Skeletal muscle tissue (tissue), 3 donors: ENCODE measurements at regions not wholly inside any gene's neighbourhood (a gene's known extent, or its start where the extent isn't known, plus 50 kb on each side); places are given as distances from the start of the nearest gene placed in this dataset.

Experiments
- H3K27ac ChIP-seq: one replicate; pipeline ENCODE4 v1.7.0; 2013; ENCODE audit warnings: mild to moderate bottlenecking, low read depth, low read length, inconsistent platforms
- H3K27me3 ChIP-seq, 3 donors: one replicate each; pipeline ENCODE4 v1.7.0; 2013; ENCODE audit warnings: low read length in 3 of 3; ENCODE audit not compliant: control insufficient read depth in 3 of 3, insufficient read depth in 3 of 3
- H3K36me3 ChIP-seq, 3 donors: one replicate each; pipeline ENCODE4 v1.7.0; 2013; ENCODE audit warnings: low read length in 3 of 3; ENCODE audit not compliant: control insufficient read depth in 3 of 3, insufficient read depth in 3 of 3
- H3K4me1 ChIP-seq, 3 donors: one replicate each; pipeline ENCODE4 v1.7.0; 2013; ENCODE audit warnings: low read length in 3 of 3, mild to moderate bottlenecking in 3 of 3; ENCODE audit not compliant: control insufficient read depth in 3 of 3, insufficient read depth in 3 of 3
- H3K4me3 ChIP-seq, 3 donors: one replicate each; pipeline ENCODE4 v1.7.0; 2013; ENCODE audit warnings: low read length in 3 of 3
- H3K9ac ChIP-seq, 3 donors: one replicate each; pipeline ENCODE4 v1.7.0; 2013; ENCODE audit warnings: low read length in 3 of 3, mild to moderate bottlenecking in 3 of 3, moderate library complexity in 2 of 3, low read depth in 1 of 3
- H3K9me3 ChIP-seq, 3 donors: one replicate each; pipeline ENCODE4 v1.7.0; 2013; ENCODE audit warnings: low read length in 3 of 3; ENCODE audit not compliant: control insufficient read depth in 3 of 3
- donor health status: Osteomylitis.

DNA sequence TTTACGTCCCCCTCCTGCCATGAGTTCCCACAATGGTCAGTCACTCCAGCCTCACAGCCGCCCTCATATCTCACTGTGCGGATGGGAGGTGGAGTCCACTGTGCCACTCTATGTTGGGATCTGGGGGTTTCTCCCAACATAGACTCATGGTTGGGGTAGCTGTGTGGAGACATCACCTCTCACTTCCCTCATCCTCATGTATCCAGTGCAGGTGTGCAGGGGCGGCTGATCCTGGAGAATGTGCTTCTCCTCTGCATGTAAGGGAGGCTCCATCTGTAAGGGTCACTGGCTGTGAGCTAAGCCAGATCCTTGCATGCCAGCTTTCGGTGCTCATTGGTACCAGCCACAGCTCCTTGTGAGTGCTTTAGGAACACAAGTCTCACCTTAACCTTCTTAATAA lies 400.8 kb downstream of the CDH26 start:
- Histone ChIP-seq H3K4me1 (no peaks in the 10 kb centered on the region), H3K9ac (no peak overlapping the region), H3K4me3 (no peak overlapping the region), H3K27me3 (no peaks in the 10 kb centered on the region), H3K36me3 (no peaks in the 10 kb centered on the region), H3K27ac (no peak overlapping the region), H3K9me3 (no peaks in the 10 kb centered on the region)

DNA sequence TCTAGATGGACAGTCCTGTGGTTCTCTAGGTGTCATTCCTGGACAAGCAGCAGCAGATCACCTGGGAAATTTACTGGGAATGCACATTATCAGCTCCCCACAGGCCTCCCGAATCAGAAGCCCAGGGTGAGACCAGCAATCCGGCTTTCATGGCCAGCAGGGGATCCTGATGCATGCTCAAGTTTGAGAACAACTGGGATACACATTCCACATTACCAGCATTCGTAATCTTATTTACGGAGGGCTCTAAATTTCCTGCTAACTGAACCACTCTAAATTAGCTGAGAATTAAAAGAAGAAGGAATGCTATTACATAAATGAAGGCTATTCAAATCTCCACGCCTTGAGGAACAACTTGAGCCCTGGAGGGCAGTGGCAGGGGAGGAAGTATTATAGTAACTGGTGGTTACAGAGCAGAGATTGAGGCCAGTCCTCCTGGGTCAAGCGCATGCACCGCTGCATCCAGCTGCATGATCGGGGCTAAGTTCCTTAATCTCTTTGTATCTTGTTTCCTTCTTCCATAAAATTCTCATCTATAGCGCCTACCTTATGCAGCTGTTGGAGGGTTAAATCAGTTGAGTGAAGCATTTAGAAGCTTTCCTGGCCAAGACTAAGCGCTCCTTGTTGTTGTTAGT lies 403.7 kb downstream of the CDH26 start:
- no peaks in the 10 kb centered on the region for H3K4me1 ChIP-seq
- no peaks in the 10 kb centered on the region for H3K9me3 ChIP-seq
- no peak overlapping the region for H3K27ac ChIP-seq
- H3K4me3 ChIP-seq, result no peak overlapping the region
- H3K9ac ChIP-seq, result no peak overlapping the region
- no peaks in the 10 kb centered on the region for H3K27me3 ChIP-seq
- no peaks in the 10 kb centered on the region for H3K36me3 ChIP-seq

DNA sequence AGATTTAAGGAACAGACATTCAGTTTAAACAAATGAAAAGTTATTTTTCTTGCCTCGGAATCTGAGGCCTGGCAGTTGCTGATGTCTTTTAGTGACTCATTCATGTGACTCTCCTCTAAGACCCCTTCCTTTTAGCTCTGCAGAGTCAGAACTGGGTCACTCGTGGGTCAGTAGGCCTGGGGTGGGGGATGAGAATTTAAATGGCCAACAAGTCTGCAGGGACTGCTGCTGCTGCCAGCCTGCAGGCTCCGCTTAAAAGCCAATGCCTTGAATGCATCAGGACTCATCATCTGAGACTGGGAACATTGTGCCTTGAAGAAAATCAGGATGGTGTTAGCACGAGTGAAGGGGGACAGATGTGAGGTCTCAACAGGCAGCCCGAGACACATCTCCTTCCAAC lies 404.3 kb downstream of the CDH26 start:
- H3K36me3 ChIP-seq, result no peaks in the 10 kb centered on the region
- H3K9ac ChIP-seq, result no peak overlapping the region
- H3K4me3 ChIP-seq, result no peak overlapping the region
- H3K27me3 ChIP-seq, result no peaks in the 10 kb centered on the region
- H3K9me3 ChIP-seq, result no peaks in the 10 kb centered on the region
- H3K4me1 ChIP-seq, result no peaks in the 10 kb centered on the region
- H3K27ac ChIP-seq, result no peak overlapping the region

DNA sequence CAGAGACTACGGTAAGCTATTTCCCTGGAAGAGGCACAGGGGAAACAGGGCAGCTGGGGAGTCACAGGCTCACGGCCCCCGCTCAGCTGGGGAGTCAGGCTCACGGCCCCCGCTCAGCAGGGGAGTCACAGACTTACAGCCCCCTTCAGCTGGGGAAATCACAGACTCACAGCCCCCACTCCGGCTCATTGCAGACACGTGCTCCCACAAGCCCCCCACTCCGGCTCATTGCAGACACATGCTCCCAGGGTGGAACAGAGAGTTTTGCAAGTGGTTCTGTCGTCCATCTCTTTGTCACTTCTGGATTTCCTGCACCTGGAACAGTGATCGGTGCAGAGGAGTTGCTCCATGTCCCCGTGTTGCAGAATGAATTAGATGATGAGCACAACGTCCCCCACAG lies 405.5 kb downstream of the CDH26 start:
- Histone ChIP-seq H3K9ac (no peak overlapping the region), H3K4me3 (no peak overlapping the region), H3K36me3 (no peaks in the 10 kb centered on the region), H3K4me1 (no peaks in the 10 kb centered on the region), H3K27ac (no peak overlapping the region), H3K9me3 (no peaks in the 10 kb centered on the region), H3K27me3 (no peaks in the 10 kb centered on the region)

DNA sequence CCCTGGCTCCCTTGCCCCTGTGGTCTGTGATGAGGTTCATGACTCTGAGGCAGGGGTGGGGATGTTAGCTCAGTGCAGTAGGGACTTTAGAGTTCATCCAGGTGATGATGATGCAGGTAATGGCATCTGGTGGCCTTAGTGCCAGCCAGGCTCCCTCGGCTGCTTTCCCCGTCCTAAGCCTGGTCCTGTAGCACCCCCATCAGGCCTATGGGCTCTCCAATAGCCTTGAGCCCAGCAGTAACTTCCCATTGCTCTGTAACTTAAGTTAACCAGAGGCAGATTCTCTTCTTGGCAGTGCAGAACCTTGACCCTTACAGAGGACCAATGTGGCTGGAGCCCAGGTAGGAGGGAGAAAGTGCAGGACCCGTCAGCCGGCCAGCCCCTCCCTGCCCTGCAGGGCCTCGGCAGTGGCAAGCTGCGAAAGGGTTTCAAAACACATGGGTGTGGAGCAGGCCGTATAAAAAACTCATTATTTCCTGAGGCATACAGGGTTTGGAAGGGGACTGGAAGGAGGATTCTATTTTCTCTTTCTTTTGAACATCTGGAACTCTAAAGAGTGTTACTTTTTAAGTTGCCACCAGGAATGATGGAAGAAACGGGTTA lies 406.9 kb downstream of the CDH26 start:
- Histone ChIP-seq H3K27me3 (no peaks in the 10 kb centered on the region), H3K4me1 (no peaks in the 10 kb centered on the region), H3K4me3 (no peak overlapping the region), H3K36me3 (no peaks in the 10 kb centered on the region), H3K9ac (no peak overlapping the region), H3K27ac (no peak overlapping the region), H3K9me3 (no peaks in the 10 kb centered on the region)

DNA sequence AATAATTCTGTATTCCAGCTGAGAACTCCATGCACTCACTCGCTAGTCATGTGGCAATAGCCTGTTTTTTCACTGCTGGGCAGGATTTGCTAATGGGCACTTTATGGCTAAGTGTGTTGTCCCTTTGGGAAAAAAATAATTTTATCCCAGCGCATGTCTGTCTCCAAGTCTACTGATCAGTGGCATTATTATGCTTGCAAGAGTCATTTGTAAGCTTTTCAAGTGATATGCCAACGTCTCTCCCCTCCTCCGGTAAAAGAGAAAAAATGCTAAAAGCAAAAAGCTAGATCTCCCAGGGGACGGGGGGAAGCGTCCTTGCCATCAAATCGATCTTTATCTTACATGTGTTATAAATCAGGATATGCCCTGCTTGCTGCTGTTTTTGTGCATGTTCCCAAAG lies 407.7 kb downstream of the CDH26 start:
- Histone ChIP-seq H3K27me3 (no peaks in the 10 kb centered on the region), H3K27ac (no peak overlapping the region), H3K9me3 (no peaks in the 10 kb centered on the region), H3K36me3 (no peaks in the 10 kb centered on the region), H3K4me3 (no peak overlapping the region), H3K9ac (no peak overlapping the region), H3K4me1 (no peaks in the 10 kb centered on the region)

DNA sequence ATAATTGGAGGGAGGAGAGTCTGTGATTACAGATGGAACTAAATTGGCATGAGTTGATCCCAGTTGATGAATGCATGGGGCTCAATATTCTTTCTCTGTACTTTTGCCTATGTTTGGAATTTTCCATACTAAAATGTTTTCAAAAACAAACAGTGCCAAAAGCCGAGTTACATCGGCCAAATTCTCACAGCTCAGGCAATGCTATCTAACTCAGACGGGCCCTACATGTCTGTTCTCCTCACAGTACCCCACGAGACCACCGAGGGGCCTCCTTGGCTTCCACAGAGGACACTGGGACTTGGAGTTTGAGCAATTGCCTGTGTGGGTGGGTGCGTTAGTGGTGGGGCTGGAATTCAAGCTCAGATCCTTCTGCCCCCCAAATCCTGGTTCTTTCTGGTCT lies 413.2 kb downstream of the CDH26 start:
- no peak overlapping the region for H3K9ac ChIP-seq
- H3K36me3 ChIP-seq, result no peaks in the 10 kb centered on the region
- H3K27me3 ChIP-seq, result peaks cover 0 to 6% (median 0%) of the 10 kb centered on the region in 3 donors
- no peaks in the 10 kb centered on the region for H3K9me3 ChIP-seq
- H3K4me3 ChIP-seq, result no peak overlapping the region
- H3K4me1 ChIP-seq, result no peaks in the 10 kb centered on the region
- no peak overlapping the region for H3K27ac ChIP-seq

DNA sequence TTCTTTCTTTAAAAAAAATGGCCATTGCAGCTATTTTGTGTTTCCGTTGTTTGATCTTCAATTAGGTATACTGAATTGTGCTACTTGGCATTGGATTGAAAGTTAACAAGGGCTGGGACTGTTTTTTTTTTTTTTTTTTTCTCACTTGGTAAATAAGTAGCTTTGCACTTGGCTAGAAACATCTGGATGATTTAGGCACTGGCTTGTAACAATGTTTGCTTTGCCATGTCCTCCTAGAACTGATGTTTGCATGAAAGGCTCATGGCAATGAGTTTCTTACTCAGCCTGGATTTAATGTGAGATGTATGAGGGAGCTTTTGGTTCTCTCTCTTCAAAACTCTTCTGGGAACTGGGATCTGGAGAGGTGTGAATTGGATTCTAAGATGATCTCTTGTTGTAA lies 414.1 kb downstream of the CDH26 start:
- Histone ChIP-seq H3K27me3 (peaks cover 0 to 6% (median 0%) of the 10 kb centered on the region in 3 donors), H3K27ac (no peak overlapping the region), H3K36me3 (no peaks in the 10 kb centered on the region), H3K9me3 (no peaks in the 10 kb centered on the region), H3K9ac (no peak overlapping the region), H3K4me3 (no peak overlapping the region), H3K4me1 (no peaks in the 10 kb centered on the region)

DNA sequence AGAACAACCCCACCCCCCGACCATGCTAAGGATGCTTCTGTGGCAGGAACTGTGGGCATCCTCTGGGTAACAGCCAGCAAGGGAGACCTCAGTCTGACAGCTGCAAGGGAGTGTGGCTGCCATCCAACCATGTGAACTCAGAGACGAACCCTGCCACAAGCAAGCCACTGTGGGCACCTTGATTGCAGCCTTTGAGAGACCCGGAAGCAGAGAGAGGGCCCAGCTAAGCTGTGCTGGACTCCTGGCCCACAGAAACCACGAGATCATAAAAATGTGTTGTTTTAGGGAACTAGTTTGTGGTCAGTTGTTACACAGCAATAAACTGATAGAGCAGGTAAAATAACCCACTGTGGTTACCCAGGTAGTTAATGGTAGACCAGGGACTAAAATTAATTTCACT lies 414.6 kb downstream of the CDH26 start:
- Histone ChIP-seq H3K36me3 (no peaks in the 10 kb centered on the region), H3K27ac (no peak overlapping the region), H3K27me3 (peaks cover 0 to 6% (median 0%) of the 10 kb centered on the region in 3 donors), H3K9ac (no peak overlapping the region), H3K4me1 (no peaks in the 10 kb centered on the region), H3K4me3 (no peak overlapping the region), H3K9me3 (no peaks in the 10 kb centered on the region)

DNA sequence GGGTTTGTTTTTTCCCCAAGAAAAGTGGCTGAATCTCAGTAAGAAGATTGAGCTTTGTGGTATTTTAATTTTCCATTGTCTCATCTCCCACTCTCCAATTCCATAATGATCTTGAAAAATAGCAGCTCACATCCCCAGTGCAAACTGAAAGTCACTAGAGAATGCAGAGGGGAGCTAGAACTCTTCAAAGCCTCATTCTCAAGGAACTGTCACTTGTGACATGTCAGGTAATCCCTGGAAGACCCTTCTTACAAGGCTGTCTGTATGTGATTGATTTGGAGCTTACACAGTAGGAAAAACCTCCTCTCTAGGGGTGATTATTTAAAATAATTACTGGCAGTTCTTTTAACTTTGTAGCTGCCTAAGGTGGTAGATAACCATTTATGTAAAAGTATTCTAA lies 420.4 kb downstream of the CDH26 start:
- H3K4me3 ChIP-seq, result no peak overlapping the region
- H3K36me3 ChIP-seq, result no peaks in the 10 kb centered on the region
- no peaks in the 10 kb centered on the region for H3K27me3 ChIP-seq
- no peak overlapping the region for H3K9ac ChIP-seq
- no peak overlapping the region for H3K27ac ChIP-seq
- H3K9me3 ChIP-seq, result no peaks in the 10 kb centered on the region
- no peaks in the 10 kb centered on the region for H3K4me1 ChIP-seq
